ENCODE measurements at regions not wholly inside any gene's neighbourhood (a gene's known extent, or its start where the extent isn't known, plus 50 kb on each side); places are given as distances from the start of the nearest gene placed in this dataset.

DNA sequence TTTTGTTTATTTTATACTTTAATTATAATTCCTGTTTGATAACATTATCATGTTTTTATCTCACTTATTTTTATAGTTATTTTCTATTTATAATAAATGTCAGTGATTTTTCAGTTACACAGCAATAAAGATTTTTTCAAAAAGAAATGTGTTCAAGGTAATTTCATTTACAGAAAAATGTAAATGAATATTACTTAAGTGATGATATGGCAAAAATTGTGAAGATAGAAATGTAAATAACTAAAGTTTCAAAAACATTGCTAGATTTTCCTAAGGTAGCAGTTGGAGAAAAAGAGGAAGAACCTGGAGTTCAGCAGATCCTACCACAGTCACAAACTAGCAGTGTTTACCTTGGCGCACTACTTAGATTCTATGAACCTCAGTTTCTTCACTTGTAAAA is 202.6 kb downstream of the RFPL4B start:
- TF ChIP-seq, protein P1, sequence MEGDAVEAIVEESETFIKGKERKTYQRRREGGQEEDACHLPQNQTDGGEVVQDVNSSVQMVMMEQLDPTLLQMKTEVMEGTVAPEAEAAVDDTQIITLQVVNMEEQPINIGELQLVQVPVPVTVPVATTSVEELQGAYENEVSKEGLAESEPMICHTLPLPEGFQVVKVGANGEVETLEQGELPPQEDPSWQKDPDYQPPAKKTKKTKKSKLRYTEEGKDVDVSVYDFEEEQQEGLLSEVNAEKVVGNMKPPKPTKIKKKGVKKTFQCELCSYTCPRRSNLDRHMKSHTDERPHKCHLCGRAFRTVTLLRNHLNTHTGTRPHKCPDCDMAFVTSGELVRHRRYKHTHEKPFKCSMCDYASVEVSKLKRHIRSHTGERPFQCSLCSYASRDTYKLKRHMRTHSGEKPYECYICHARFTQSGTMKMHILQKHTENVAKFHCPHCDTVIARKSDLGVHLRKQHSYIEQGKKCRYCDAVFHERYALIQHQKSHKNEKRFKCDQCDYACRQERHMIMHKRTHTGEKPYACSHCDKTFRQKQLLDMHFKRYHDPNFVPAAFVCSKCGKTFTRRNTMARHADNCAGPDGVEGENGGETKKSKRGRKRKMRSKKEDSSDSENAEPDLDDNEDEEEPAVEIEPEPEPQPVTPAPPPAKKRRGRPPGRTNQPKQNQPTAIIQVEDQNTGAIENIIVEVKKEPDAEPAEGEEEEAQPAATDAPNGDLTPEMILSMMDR (IDR thresholded peaks at IDR 0.05; ENCODE audit: low read length), result no peak
- no peak for TF ChIP-seq EZH2 (IDR thresholded peaks at IDR 0.05; ENCODE audit: borderline replicate concordance, low read length)
